Tibial artery (tissue), 4 donors: ENCODE measurements at regions not wholly inside any gene's neighbourhood (a gene's known extent, or its start where the extent isn't known, plus 50 kb on each side); places are given as distances from the start of the nearest gene placed in this dataset.

Experiments
- DNase-seq, 2 donors: peaks; one replicate each; pipeline ENCODE4 v3.0.0-alpha.2; 2019
- H3K27ac ChIP-seq, 2 donors: fragments of 200-600 bp; sonication (generic) in 1 of 2; 1 replicate in 1 of 2; 2 replicates in 1 of 2; pipeline ENCODE4 v1.5.1; 2018 to 2019; ENCODE audit warnings: mild to moderate bottlenecking in 1 of 2
- H3K27me3 ChIP-seq, 2 donors: fragments of 200-600 bp; sonication (generic) in 1 of 2; one replicate each; pipeline versions ENCODE4 v1.5.1 to v1.6.0; 2016 to 2019
- H3K36me3 ChIP-seq, 3 donors: fragments of 200-600 bp; sonication (generic) in 2 of 3; one replicate each; pipeline ENCODE4 v1.5.1; 2016 to 2019; ENCODE audit warnings: mild to moderate bottlenecking in 2 of 3
- H3K4me1 ChIP-seq, 4 donors: fragments of 200-600 bp; sonication (generic) in 2 of 4; 1 replicate in 3 of 4; 2 replicates in 1 of 4; pipeline ENCODE4 v1.5.1; 2016 to 2019
- H3K4me3 ChIP-seq, 2 donors: fragments of 200-600 bp; sonication (generic) in 1 of 2; 1 replicate in 1 of 2; 2 replicates in 1 of 2; pipeline ENCODE4 v1.5.1; 2018 to 2019; ENCODE audit warnings: mild to moderate bottlenecking in 2 of 2
- H3K9me3 ChIP-seq, 3 donors: fragments of 200-600 bp; sonication (generic) in 1 of 3; one replicate each; pipeline ENCODE4 v1.5.1; 2016 to 2019
- intact Hi-C: fragments of 100-400 bp; cut with DNase I; formaldehyde crosslinking; loops from one replicate; pipeline ENCODE4 v1.15.0; 2023; ENCODE audit warnings: low total_unique reads
- TF ChIP-seq, protein P1 (sequence below), 2 experiments: fragments of 200-600 bp in 1 of 2; fragments of 450-650 bp in 1 of 2; IDR thresholded peaks; one replicate each; pipeline ENCODE4 v1.5.1; 2017 to 2019; ENCODE audit warnings: antibody characterized with exemption in 2 of 2, mild to moderate bottlenecking in 1 of 2, moderate library complexity in 1 of 2

DNA sequence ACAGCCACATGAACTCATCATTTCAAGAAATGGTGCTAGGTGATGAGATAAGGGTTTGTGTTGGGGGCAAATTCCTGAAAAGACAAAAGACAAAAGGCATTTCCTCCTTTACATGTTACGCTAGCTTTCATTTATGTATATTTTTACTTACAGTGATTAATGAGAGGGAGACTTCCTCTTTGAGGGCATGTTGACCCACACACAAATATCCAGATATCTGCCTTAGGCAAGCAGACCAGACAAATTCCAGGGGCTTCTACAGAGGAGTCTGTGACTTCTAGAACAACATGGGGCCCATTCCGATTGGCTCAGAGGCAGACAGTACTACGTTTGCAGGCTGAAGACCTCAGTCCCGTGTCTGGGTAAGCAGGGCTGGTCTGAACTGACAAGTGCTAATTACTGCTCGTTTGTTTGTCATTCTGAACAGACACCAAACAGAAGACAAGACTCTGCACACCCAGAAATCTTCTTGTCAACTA, 74.8 kb upstream of the ST6GAL2 start:
- H3K4me3 ChIP-seq, result no peak overlapping the region
- no peaks in the 10 kb centered on the region for H3K36me3 ChIP-seq
- H3K4me1 ChIP-seq, result no peaks in the 10 kb centered on the region
- intact Hi-C loops, result no loop called here
- TF ChIP-seq, protein P1, sequence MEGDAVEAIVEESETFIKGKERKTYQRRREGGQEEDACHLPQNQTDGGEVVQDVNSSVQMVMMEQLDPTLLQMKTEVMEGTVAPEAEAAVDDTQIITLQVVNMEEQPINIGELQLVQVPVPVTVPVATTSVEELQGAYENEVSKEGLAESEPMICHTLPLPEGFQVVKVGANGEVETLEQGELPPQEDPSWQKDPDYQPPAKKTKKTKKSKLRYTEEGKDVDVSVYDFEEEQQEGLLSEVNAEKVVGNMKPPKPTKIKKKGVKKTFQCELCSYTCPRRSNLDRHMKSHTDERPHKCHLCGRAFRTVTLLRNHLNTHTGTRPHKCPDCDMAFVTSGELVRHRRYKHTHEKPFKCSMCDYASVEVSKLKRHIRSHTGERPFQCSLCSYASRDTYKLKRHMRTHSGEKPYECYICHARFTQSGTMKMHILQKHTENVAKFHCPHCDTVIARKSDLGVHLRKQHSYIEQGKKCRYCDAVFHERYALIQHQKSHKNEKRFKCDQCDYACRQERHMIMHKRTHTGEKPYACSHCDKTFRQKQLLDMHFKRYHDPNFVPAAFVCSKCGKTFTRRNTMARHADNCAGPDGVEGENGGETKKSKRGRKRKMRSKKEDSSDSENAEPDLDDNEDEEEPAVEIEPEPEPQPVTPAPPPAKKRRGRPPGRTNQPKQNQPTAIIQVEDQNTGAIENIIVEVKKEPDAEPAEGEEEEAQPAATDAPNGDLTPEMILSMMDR (IDR thresholded peaks at IDR 0.05), result no peak
- no peaks in the 10 kb centered on the region for H3K9me3 ChIP-seq
- no peaks in the 10 kb centered on the region for H3K27me3 ChIP-seq
- no peak for DNase-seq
- H3K27ac ChIP-seq, result no peak overlapping the region

DNA sequence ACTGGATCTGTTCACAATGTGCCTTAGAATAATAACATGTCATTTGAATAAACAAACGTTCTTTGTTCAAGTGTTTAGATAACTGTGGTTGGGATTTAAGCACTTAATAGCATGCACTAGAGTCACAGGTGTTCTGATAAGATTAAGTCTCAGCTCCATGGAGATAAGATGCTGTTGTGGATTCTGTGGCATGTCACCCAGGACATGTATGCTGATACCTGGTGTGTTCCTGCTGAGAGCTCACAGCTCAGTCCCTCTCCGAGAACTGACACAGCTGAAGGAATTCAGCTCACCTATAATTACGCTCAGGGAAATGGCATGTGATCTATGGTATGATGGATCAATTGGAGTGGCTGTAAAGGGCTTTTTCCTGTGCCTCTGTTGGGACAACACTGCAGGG, 75.4 kb upstream of the ST6GAL2 start:
- H3K4me1 ChIP-seq, result no peaks in the 10 kb centered on the region
- intact Hi-C loops, result no loop called here
- TF ChIP-seq, protein P1 (IDR thresholded peaks at IDR 0.05), result no peak
- no peak for DNase-seq
- no peak overlapping the region for H3K27ac ChIP-seq
- no peak overlapping the region for H3K4me3 ChIP-seq
- H3K27me3 ChIP-seq, result no peaks in the 10 kb centered on the region
- no peaks in the 10 kb centered on the region for H3K36me3 ChIP-seq
- H3K9me3 ChIP-seq, result no peaks in the 10 kb centered on the region

DNA sequence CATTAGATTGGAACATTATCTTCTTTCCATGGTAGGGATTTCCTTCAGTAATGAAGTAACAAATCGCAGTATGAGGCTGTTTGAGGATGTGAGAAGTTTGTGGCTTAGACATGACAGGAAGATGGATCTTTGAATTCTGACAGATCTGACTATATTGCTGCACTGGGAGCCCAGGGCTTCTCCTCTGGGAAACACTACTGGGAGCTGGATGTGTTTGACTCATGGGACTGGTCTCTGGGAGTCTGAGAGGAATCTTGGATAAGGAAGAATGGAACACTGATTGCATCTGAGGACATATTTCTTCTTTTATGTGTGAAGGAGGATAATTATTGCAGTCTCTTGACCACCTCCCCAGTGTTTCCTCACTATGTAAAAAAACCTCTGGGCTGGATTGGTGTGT, 77.2 kb upstream of the ST6GAL2 start:
- Histone ChIP-seq H3K4me1 (no peaks in the 10 kb centered on the region), H3K4me3 (no peak overlapping the region), H3K36me3 (no peaks in the 10 kb centered on the region), H3K27me3 (no peaks in the 10 kb centered on the region), H3K27ac (no peak overlapping the region), H3K9me3 (no peaks in the 10 kb centered on the region)
- intact Hi-C loops, result no loop called here
- TF ChIP-seq, protein P1 (IDR thresholded peaks at IDR 0.05), result no peak
- DNase-seq, result no peak

DNA sequence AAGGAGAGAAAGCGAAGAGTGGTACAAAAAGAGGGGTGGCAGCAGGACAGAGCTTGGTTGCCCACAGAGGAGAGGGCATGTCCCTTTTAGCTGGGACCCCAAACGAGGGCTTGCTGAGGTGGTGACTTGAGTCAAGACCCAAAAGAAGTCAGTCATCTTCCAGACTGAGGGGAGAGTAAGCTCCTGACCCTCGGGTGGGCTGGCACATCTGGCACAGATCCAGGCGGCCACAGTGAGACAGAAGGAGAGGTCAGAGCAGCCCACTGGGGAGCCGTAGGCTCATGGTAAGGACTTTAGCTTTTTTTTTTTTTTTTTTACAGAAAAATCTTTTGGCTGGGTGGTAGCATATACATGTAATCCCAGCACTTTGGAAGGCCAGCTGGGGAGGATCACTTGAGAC, 77.9 kb upstream of the ST6GAL2 start:
- no peak for DNase-seq
- no peak overlapping the region for H3K27ac ChIP-seq
- H3K4me1 ChIP-seq, result no peaks in the 10 kb centered on the region
- TF ChIP-seq, protein P1 (IDR thresholded peaks at IDR 0.05), result no peak
- no peaks in the 10 kb centered on the region for H3K36me3 ChIP-seq
- no peaks in the 10 kb centered on the region for H3K9me3 ChIP-seq
- intact Hi-C loops, result no loop called here
- H3K4me3 ChIP-seq, result no peak overlapping the region
- H3K27me3 ChIP-seq, result no peaks in the 10 kb centered on the region

DNA sequence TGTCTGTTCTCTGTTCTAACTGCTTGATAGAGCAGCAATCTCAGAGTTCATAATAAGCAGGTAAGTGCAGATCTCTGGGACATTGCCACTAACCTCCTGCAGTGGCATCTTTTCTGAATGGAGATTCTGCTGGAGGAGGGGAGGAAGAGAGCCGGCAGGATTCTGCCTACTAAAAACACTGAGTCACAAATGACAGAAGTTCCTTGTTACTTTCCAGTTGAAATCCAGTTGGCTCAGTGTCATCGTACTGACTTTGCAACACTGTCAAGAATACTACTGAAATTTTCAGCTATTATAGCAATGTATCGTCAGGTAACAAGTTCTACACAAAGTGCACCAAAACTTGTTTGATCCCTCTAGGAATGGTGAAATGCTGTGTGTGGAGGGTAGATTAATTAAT, 79.6 kb upstream of the ST6GAL2 start:
- H3K4me1 ChIP-seq, result no peaks in the 10 kb centered on the region
- H3K36me3 ChIP-seq, result no peaks in the 10 kb centered on the region
- H3K4me3 ChIP-seq, result no peak overlapping the region
- no peaks in the 10 kb centered on the region for H3K9me3 ChIP-seq
- H3K27ac ChIP-seq, result no peak overlapping the region
- DNase-seq, result no peak
- TF ChIP-seq, protein P1 (IDR thresholded peaks at IDR 0.05), result no peak
- H3K27me3 ChIP-seq, result no peaks in the 10 kb centered on the region
- intact Hi-C loops, result no loop called here

DNA sequence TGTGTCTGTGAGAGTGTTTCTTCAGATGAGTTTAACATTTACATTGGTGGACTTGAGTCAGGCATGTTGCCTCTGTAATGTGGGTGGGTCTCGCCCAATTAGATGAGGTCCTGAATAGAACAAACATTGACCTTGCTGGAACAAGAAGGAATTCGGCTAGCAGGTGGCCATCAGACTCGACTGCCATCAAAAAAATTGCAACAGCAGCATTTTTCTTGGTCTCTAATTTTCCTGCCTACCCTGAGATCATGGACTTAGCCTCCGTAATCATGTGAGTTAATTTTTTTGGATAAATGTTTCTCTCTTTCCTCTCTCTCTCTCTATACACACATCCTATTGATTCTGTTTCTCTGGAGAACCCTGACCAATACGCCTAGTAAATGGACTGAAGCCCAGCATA, 83.8 kb upstream of the ST6GAL2 start:
- Histone ChIP-seq H3K27me3 (no peaks in the 10 kb centered on the region), H3K4me3 (no peak overlapping the region), H3K9me3 (no peaks in the 10 kb centered on the region), H3K27ac (no peak overlapping the region), H3K4me1 (no peaks in the 10 kb centered on the region), H3K36me3 (no peaks in the 10 kb centered on the region)
- intact Hi-C loops, result no loop called here
- no peak for DNase-seq
- TF ChIP-seq, protein P1 (IDR thresholded peaks at IDR 0.05), result no peak
